ENCODE measurements at regions not wholly inside any gene's neighbourhood (a gene's known extent, or its start where the extent isn't known, plus 50 kb on each side); places are given as distances from the start of the nearest gene placed in this dataset.
A peak's percentile ranks its signal among the peaks of the same experiment; 100 is the strongest.
"Not testable (repeated sequence)": the region's sequence is repeated elsewhere in the genome, so short reads cannot be mapped to it uniquely, and the experiment has no call there.

DNA sequence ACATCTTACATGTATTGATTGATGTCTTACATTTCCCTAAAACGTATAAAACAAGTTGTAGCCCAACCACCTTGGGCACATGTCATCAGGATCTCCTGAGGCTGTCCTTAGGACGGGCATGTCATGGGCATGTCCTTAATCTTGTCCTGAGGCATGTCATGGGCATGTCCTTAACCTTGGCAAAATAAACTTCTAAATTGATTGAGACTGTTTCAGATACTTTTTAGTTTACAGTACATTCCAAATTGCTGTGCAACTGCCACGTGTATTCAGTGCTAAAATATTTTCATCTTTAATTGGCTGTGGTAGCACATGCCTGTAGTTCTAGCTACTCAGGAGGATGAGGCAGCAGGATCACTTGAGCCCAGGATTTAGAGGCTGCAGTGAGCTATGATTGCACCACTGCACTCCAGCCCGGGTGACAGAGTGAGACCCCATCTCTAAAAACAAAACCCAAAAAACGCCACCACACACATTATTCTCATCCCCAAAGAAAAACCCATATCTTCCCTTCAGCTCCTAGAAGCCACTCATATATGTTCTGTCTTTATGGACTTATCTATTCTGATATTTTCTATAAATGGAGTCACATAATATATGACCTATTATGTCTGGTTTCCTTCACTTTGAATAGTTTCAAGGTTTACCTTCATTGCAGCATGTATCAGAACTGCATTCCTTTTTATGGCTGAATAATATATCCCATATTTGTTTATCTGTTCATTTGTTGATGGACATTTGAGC, 96.0 kb upstream of the BTG3 start:
- peaks cover 43% of the 10 kb centered on the region for H3K36me3 Mint-ChIP-seq
- ATAC-seq (ENCODE audit: low read depth) (peak; percentile 16), DNase-seq (no peak)
- peak overlapping the region; percentile 45 for H3K27ac Mint-ChIP-seq
- H3K4me3 Mint-ChIP-seq: peak overlapping the region; percentile 26
- peaks cover 3% of the 10 kb centered on the region for H3K27me3 Mint-ChIP-seq
- H3K9me3 Mint-ChIP-seq: peaks cover 30% of the 10 kb centered on the region
- POLR2A ChIA-PET: interaction anchor here (0.6 to 1.1 kb wide), 2 partner anchors 36 to 111 kb away, joined by 3 to 4 read pairs; no protein-coding TSS in a partner anchor
- H3K4me1 Mint-ChIP-seq: peaks cover 22% of the 10 kb centered on the region

DNA sequence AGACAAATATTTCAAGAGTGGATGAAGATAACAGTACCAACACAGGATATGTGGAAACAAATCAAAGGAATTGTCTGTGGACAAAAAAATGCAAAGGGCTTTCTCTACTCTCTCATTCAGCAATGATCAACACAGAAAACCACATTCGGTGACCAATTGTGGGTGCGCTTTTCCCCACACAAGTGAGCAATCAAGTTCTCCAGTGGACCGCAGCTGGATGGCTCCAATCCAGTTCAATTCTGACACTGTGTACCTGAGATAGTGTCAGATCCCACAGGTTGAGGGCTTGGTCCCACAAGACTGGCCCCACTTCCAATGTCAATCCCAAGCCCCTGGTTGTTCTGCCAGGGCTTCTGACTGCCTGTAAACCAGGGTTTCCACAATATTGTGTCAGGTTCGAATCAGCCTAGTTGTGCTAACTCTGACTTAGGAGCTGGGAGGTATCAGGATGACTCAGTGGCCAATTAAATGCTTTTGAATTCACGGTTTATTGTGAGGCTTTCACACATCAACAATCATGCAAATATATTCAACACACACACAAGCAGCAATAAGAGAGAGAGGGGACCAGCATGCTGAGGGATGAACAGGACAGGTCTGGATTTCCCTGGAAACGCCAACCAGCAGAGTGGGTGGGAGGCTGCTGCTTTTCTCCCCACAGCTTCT, 87.0 kb upstream of the BTG3 start:
- POLR2A ChIA-PET: no interaction called here
- H3K27ac Mint-ChIP-seq: no peak overlapping the region
- no peaks in the 10 kb centered on the region for H3K27me3 Mint-ChIP-seq
- peaks cover 37% of the 10 kb centered on the region for H3K36me3 Mint-ChIP-seq
- no peak overlapping the region for H3K4me3 Mint-ChIP-seq
- DNase-seq (no peak), ATAC-seq (ENCODE audit: low read depth) (no peak)
- H3K9me3 Mint-ChIP-seq: peaks cover 27% of the 10 kb centered on the region
- H3K4me1 Mint-ChIP-seq: peaks cover 22% of the 10 kb centered on the region

DNA sequence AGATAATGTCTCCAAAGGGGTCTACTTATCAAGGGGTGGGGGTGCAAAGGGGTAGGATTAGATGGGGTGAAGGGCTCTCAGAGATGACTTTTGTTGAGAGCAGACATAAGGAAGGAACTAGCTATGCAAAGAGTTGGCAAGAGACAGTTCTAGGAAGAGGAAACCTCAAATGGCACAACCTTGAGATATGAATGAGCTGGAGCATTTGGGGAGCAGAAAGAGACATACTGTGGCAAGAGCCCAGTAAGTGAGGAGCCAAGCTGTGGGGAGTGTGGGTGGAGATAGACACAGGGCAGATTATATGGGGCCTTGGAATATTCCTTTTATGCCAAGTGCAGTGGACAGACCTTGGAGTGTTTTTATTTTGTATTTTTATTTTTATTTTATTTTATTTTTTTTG, 84.8 kb upstream of the BTG3 start:
- POLR2A ChIA-PET: interaction anchor here (1.0 kb wide), 1 partner anchor 8 kb away, joined by 4 read pairs; no protein-coding TSS in a partner anchor
- H3K27me3 Mint-ChIP-seq: peaks cover 2% of the 10 kb centered on the region

DNA sequence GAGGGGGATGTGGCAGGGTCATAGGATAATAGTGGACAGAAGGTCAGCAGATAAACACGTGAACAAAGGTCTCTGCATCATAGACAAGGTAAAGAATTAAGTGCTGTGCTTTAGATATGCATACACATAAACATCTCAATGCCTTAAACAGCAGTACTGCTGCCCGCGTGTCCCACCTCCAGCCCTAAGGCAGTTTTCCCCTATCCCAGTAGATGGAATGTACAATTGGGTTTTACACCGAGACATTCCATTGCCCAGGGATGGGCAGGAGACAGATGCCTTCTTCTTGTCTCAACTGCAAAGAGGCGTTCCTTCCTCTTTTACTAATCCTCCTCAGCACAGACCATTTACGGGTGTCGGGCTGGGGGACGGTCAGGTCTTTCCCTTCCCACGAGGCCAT, 81.7 kb upstream of the BTG3 start:
- ATAC-seq (ENCODE audit: low read depth); POLR2A ChIA-PET; H3K4me3 Mint-ChIP-seq; DNase-seq; H3K27me3 Mint-ChIP-seq; H3K27ac Mint-ChIP-seq: not testable (repeated sequence)
- Mint-ChIP-seq H3K9me3 (peaks cover 18% of the 10 kb centered on the region), H3K36me3 (peaks cover 21% of the 10 kb centered on the region), H3K4me1 (peaks cover 20% of the 10 kb centered on the region)

More for the DNA sequence above, 84.8 kb upstream of the BTG3 start:
- DNase-seq: no peak
- Mint-ChIP-seq H3K36me3 (peaks cover 23% of the 10 kb centered on the region), H3K9me3 (peaks cover 19% of the 10 kb centered on the region), H3K27ac (peak overlapping the region; percentile 73), H3K4me3 (peak overlapping the region; percentile 65), H3K4me1 (peaks cover 24% of the 10 kb centered on the region)
- ATAC-seq (ENCODE audit: low read depth): peak; percentile 48

DNA sequence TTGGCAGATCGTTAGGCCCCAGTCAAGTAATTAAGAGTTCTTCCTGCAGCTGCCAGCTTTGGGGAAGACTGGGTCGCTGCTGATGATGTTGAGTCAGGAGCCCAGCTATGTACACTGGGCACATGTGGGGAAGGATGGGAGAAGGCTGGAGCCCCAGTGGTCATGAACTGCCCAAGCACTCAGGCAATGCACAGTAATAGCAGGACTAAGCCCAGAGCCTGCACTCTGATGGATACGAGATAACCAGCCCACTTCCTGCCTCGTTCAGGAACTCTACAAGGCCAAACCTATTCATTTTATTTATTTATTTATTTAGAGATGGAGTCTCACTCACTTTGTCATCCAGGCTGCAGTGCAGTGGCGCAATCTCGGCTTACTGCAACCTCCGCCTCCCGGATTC, 81.1 kb upstream of the BTG3 start:
- H3K27ac Mint-ChIP-seq: no peak overlapping the region

DNA sequence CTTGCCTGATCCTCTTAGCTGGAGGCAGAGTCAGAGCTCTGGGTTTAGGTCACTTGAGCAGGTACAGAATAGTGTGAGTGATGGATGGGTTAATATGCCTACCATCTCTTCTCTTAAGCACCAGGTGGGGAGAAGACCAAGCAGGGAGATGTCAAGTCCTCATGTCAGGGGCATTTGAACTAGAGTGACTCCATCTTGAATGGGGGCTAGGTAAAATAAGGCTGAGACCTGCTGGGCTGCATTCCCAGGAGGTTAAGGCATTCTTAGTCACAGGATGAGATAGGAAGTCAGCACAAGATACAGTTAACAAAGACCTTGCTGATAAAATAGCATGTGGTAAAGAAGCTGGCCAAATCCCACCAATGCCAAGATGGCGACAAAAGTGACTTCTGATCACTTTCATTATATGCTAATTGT, 77.4 kb upstream of the BTG3 start:
- no peak overlapping the region for H3K4me3 Mint-ChIP-seq
- ATAC-seq (ENCODE audit: low read depth): no peak
- H3K27ac Mint-ChIP-seq: no peak overlapping the region
- H3K27me3 Mint-ChIP-seq: peaks cover 2% of the 10 kb centered on the region
- DNase-seq: no peak
- peaks cover 31% of the 10 kb centered on the region for H3K4me1 Mint-ChIP-seq
- peaks cover 14% of the 10 kb centered on the region for H3K36me3 Mint-ChIP-seq
- peaks cover 13% of the 10 kb centered on the region for H3K9me3 Mint-ChIP-seq
- POLR2A ChIA-PET: interaction anchor here (1.2 kb wide), 1 partner anchor 7 kb away, joined by 4 read pairs; no protein-coding TSS in a partner anchor

More for the DNA sequence above, 81.1 kb upstream of the BTG3 start:
- POLR2A ChIA-PET: no interaction called here
- DNase-seq (no peak), ATAC-seq (ENCODE audit: low read depth) (peak; percentile 71)
- peaks cover 2% of the 10 kb centered on the region for H3K27me3 Mint-ChIP-seq
- peaks cover 21% of the 10 kb centered on the region for H3K4me1 Mint-ChIP-seq
- peaks cover 16% of the 10 kb centered on the region for H3K9me3 Mint-ChIP-seq
- H3K4me3 Mint-ChIP-seq: no peak overlapping the region
- H3K36me3 Mint-ChIP-seq: peaks cover 18% of the 10 kb centered on the region

DNA sequence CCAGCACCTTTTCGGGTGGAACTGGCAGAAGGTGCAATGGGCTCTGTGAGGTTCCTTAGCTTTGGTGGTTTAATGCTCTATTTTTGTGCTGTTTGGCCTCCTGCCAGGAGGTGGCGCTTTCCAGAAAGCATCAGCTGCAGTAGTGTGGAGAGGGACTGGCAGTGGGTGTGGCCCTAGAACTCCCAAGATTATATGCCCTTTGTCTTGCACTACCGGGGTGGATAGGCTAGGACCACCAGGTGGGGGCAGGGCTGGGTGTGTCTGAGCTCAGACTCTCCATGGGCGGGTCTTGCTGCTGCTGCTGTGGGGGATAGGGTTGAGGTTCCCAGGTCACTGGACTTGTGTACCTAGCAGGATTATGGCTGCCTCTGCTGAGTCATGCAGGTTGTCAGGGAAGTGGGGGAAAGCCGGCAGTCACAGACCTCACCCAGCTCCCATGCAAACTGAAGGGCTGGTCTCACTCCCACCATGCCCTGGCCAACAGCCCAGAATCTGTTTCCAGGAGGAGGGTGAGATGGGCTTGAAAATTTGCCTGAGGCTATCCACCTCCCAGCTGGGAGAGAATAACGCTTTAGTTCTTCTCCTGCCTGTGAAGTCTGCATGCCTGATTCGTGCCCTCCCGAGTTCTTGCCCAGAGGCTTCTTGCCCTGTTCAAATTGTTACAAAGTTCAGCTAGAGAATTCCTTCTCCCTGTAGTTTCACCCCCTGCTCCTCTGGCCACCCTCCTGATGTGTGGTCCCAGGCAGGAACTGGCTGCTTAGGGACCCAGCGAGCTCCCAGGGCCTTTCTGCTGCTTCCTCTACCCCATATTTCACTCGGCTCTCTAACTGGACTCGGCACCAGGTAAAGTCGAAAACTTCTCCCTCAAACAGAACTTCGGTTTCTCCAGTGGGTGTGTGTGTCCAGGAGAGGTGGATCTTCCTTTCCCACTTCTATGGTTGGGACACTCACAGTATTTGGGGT, 76.5 kb upstream of the BTG3 start:
- Mint-ChIP-seq H3K27me3 (peaks cover 4% of the 10 kb centered on the region), H3K4me1 (peaks cover 31% of the 10 kb centered on the region), H3K9me3 (peaks cover 17% of the 10 kb centered on the region), H3K36me3 (peaks cover 14% of the 10 kb centered on the region), H3K4me3 (peak overlapping the region; percentile 47), H3K27ac (peak overlapping the region; percentile 66)
- DNase-seq: peak; percentile 62
- peak; percentile 45 for ATAC-seq (ENCODE audit: low read depth)
- POLR2A ChIA-PET: interaction anchor here (1.1 to 2.2 kb wide), 3 partner anchors 8 to 130 kb away, joined by 3 to 13 read pairs (median 4); partner anchors contain the start of gene C21orf91

DNA sequence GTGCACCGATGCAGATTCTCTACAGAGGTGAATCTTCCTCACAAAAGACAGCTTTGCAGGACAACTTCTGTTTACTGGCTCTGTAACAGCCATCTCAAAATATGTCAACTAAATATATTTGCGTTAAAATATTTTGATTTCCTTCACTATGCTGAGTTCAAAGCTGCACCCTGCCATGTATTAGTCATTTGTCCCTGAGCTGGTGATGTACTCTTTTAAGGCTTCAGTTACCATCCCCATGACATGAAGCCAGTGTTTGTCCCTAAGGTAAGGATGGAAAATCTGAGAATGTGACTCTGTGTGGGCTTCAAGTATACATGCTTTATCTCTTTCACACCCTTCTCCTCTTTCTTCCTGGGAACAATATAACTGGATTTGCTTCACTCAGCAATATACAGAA, 70.2 kb upstream of the BTG3 start:
- H3K9me3 Mint-ChIP-seq: peaks cover 18% of the 10 kb centered on the region
- no peak overlapping the region for H3K27ac Mint-ChIP-seq
- DNase-seq (no peak), ATAC-seq (ENCODE audit: low read depth) (no peak)
- H3K4me1 Mint-ChIP-seq: peaks cover 14% of the 10 kb centered on the region
- peaks cover 14% of the 10 kb centered on the region for H3K36me3 Mint-ChIP-seq
- H3K27me3 Mint-ChIP-seq: peaks cover 2% of the 10 kb centered on the region
- H3K4me3 Mint-ChIP-seq: no peak overlapping the region
- POLR2A ChIA-PET: interaction anchor here (1.9 kb wide), 1 partner anchor 136 kb away, joined by 6 read pairs; the partner anchor contains the start of gene C21orf91

DNA sequence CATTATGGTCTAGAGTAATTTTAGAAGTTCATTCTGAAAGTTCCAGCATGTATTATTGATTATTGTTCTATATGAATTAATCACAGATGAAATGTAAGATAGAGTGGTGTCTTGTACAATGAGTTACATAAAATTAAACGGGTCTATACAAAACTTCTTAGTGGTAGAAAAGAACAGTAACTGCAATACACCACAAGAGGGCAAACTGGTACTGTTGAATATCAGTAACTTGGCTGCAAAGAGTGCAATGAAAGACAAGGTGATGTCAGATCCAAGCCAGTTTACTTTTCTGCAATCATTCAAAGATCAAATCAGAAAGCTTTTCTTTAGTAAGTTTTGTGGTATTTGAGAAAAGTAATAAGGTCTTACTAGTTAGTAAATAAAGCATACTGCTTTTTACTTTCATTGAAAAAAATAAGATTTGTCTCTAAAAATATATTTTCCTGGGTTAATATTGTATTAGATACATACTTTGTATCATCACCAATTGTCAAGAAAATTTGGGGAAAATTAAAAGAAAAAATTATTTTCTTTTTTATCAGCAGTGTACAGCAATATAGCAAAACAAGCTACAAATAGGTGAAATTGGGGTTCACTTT, 66.4 kb upstream of the BTG3 start:
- POLR2A ChIA-PET: no interaction called here
- no peak overlapping the region for H3K4me3 Mint-ChIP-seq

DNA sequence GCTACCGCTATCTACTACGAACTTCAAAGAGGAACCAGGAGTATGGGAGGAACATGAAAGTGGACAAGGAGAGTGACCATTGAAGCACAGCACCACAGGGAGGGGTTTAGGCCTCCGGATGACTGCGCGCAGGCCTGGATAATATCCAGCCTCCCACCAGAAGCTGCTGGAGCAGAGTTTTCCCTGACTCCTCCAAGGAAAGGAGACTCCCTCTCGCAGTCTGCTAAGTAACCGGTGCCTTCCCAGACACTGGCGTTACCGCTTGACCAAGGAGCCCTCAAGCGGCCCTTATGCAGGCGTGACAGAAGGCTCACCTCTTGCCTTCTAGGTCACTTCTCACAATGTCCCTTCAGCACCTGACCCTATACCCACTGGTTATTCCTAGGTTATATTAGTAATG, 64.2 kb upstream of the BTG3 start:
- ATAC-seq (ENCODE audit: low read depth); H3K9me3 Mint-ChIP-seq; H3K36me3 Mint-ChIP-seq; POLR2A ChIA-PET; H3K27ac Mint-ChIP-seq; DNase-seq; H3K4me1 Mint-ChIP-seq; H3K4me3 Mint-ChIP-seq; H3K27me3 Mint-ChIP-seq: not testable (repeated sequence)

More for the DNA sequence above, 66.4 kb upstream of the BTG3 start:
- ATAC-seq (ENCODE audit: low read depth) (peak; percentile 54), DNase-seq (no peak)
- no peaks in the 10 kb centered on the region for H3K27me3 Mint-ChIP-seq
- H3K4me1 Mint-ChIP-seq: no peaks in the 10 kb centered on the region
- no peaks in the 10 kb centered on the region for H3K36me3 Mint-ChIP-seq
- no peak overlapping the region for H3K27ac Mint-ChIP-seq
- H3K9me3 Mint-ChIP-seq: peaks cover 1% of the 10 kb centered on the region

DNA sequence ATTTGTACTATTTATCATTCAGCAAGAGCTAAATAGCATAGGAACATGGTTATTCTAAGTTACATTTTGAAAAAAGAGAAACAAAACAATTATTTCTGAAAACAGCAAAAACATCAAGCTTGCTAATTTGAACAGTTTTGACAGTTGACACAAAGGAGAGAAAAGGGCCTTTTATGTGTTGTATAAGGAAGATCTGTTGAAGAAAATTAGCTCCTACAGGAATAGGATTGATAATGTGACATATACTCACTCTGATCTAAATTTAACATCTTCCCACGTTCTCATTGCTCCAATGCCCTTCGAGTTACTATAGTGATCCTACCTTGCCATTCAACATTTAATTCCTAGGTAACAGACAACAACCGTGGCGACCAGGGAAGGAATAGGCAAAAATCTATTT, 61.4 kb upstream of the BTG3 start:
- Mint-ChIP-seq H3K27ac (no peak overlapping the region), H3K4me1 (no peaks in the 10 kb centered on the region), H3K36me3 (no peaks in the 10 kb centered on the region), H3K9me3 (no peaks in the 10 kb centered on the region), H3K4me3 (no peak overlapping the region), H3K27me3 (peaks cover 5% of the 10 kb centered on the region)
- POLR2A ChIA-PET: interaction anchor here (0.7 to 1.2 kb wide), 2 partner anchors 101 to 252 kb away, joined by 3 to 4 read pairs; no protein-coding TSS in a partner anchor
- no peak for DNase-seq
- ATAC-seq (ENCODE audit: low read depth): no peak

DNA sequence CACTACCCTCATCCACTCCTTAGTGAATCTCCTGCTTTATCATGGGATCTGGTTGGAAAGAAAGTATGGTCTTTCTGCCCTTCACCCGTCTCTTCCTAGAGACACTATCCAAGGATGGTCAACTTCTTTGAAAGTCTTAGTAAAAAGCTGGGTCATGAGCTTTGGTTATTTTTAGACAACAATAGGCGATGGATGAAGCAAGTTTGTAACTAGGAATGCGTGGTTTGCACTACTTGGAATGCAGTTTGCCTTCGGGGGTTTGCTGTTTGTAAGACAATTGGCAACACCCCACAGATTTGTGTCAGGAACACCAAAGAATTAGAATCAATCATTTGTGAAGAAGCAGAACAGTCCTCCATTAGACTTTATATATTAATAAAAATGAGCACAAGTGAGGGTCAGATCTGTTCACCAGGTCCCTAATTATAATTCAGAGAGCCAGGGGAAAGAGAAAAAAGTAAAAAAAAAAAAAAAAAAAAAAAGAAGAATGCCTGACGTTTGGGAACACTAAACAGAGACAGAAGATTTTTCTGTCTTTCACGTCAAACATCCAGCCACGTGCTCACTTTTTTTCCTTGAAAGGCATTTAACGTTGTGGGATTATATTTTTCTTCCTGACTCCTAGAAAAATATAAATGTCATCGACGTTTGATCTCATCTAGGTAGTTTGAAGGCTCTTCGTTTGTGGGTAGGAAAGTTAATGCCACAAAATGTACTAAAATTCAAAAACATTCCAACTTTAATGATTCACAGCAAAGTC, 60.7 kb upstream of the BTG3 start:
- ATAC-seq (ENCODE audit: low read depth) (no peak), DNase-seq (no peak)
- H3K27ac Mint-ChIP-seq: no peak overlapping the region
- POLR2A ChIA-PET: interaction anchor here (0.7 to 1.2 kb wide), 2 partner anchors 102 to 253 kb away, joined by 3 to 4 read pairs; no protein-coding TSS in a partner anchor
- H3K4me1 Mint-ChIP-seq: no peaks in the 10 kb centered on the region
- no peaks in the 10 kb centered on the region for H3K9me3 Mint-ChIP-seq
- no peak overlapping the region for H3K4me3 Mint-ChIP-seq
- no peaks in the 10 kb centered on the region for H3K36me3 Mint-ChIP-seq
- H3K27me3 Mint-ChIP-seq: peaks cover 5% of the 10 kb centered on the region

Measured in activated naive CD8-positive, alpha-beta T cell treated with anti-CD3 and anti-CD28 coated beads, Interleukin-2, amount 10 ng/mL, durations not matched to agents 7 days and 5 days (primary cell).